GDM1 (cell line): ENCODE measurements at regions not wholly inside any gene's neighbourhood (a gene's known extent, or its start where the extent isn't known, plus 50 kb on each side); places are given as distances from the start of the nearest gene placed in this dataset.
"Not testable (repeated sequence)": the region's sequence is repeated elsewhere in the genome, so short reads cannot be mapped to it uniquely, and the experiment has no call there.

Experiments used
- DNase-seq: peaks from one replicate; lab custom pipeline; 2025; lab: John Stamatoyannopoulos, UW

- no peak for DNase-seq
These were observed 215.2 kb upstream of the SSTR1 start for GRCh38 chr14:37992499-37992898.

- no peak for DNase-seq
These were observed 212.8 kb upstream of the SSTR1 start for GRCh38 chr14:37994846-37995372.

- DNase-seq: no peak
These were observed 210.7 kb upstream of the SSTR1 start for GRCh38 chr14:37997017-37997416.

- no peak for DNase-seq
These were observed 207.4 kb upstream of the SSTR1 start for GRCh38 chr14:38000340-38000739.

- no peak for DNase-seq
These were observed 206.2 kb upstream of the SSTR1 start for GRCh38 chr14:38001501-38001900.

- DNase-seq: no peak
These were observed 203.7 kb upstream of the SSTR1 start for GRCh38 chr14:38003746-38004609.

GRCh38 chr14:38004610-38004879 lies 203.2 kb upstream of the SSTR1 start:
- no peak for DNase-seq

GRCh38 chr14:38011156-38011555 lies 196.5 kb upstream of the SSTR1 start:
- DNase-seq: not testable (repeated sequence)

GRCh38 chr14:38012056-38012455 lies 195.6 kb upstream of the SSTR1 start:
- no peak for DNase-seq

GRCh38 chr14:38016497-38016896 lies 191.2 kb upstream of the SSTR1 start:
- DNase-seq: no peak

GRCh38 chr14:38021861-38022260 lies 185.8 kb upstream of the SSTR1 start:
- DNase-seq: no peak

- DNase-seq: no peak
These were observed 184.9 kb upstream of the SSTR1 start for GRCh38 chr14:38022775-38023174.

- no peak for DNase-seq
These were observed 169.5 kb upstream of the SSTR1 start for GRCh38 chr14:38038171-38038570.

GRCh38 chr14:38038986-38039385 lies 168.7 kb upstream of the SSTR1 start:
- no peak for DNase-seq

- no peak for DNase-seq
These were observed 168.2 kb upstream of the SSTR1 start for GRCh38 chr14:38039496-38039895.

GRCh38 chr14:38040411-38040810 lies 167.3 kb upstream of the SSTR1 start:
- DNase-seq: no peak

- DNase-seq: no peak
These were observed 165.4 kb upstream of the SSTR1 start for GRCh38 chr14:38042322-38042721.

- no peak for DNase-seq
These were observed 163.0 kb upstream of the SSTR1 start for GRCh38 chr14:38044710-38045109.

GRCh38 chr14:38045461-38045860 lies 162.2 kb upstream of the SSTR1 start:
- DNase-seq: no peak

GRCh38 chr14:38046160-38046559 lies 161.5 kb upstream of the SSTR1 start:
- no peak for DNase-seq

- DNase-seq: no peak
These were observed 160.4 kb upstream of the SSTR1 start for GRCh38 chr14:38047195-38047902.

- no peak for DNase-seq
These were observed 154.0 kb upstream of the SSTR1 start for GRCh38 chr14:38053666-38054065.

GRCh38 chr14:38056270-38056669 lies 151.4 kb upstream of the SSTR1 start:
- DNase-seq: no peak
